ENCODE measurements at regions not wholly inside any gene's neighbourhood (a gene's known extent, or its start where the extent isn't known, plus 50 kb on each side); places are given as distances from the start of the nearest gene placed in this dataset.

DNA sequence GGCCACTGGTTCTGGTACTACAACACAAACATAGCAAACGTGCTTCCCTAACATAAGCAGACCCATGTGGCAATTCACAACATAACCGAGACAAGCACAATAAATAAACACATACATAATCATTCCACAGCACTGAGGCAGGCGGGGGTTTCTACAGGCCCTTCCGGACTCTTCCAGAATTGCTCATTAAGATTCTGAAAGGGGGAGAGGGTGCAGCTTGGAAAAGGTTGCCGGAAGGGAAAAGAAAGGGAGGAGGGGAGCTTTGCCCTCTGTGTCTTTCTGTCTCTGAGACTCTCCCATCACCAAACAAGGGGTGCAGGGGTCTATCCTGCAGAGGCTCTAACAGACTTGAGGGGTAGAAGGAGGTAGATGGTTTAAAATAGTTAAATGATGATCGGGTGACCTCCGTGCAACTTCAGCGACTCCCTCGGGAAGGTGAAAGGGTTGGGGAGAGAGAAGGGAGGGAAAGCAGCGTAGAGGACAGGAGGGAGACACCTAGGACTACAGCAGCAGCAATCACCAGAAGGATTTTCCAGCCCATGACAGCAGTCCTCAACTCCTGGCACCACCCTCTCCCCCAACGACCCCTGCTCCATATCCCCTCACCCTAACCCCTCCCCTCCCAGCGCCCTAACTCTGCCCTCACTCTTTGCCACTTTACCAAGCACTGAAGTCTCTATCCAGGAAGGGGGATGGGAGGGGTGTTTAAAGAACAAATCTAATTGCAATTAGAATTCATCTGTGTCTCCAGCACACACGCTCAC lies 365.5 kb upstream of the ESRRG start:
- TF ChIP-seq POLR2A (IDR thresholded peaks at IDR 0.05): no peak
- TF ChIP-seq, protein P1, sequence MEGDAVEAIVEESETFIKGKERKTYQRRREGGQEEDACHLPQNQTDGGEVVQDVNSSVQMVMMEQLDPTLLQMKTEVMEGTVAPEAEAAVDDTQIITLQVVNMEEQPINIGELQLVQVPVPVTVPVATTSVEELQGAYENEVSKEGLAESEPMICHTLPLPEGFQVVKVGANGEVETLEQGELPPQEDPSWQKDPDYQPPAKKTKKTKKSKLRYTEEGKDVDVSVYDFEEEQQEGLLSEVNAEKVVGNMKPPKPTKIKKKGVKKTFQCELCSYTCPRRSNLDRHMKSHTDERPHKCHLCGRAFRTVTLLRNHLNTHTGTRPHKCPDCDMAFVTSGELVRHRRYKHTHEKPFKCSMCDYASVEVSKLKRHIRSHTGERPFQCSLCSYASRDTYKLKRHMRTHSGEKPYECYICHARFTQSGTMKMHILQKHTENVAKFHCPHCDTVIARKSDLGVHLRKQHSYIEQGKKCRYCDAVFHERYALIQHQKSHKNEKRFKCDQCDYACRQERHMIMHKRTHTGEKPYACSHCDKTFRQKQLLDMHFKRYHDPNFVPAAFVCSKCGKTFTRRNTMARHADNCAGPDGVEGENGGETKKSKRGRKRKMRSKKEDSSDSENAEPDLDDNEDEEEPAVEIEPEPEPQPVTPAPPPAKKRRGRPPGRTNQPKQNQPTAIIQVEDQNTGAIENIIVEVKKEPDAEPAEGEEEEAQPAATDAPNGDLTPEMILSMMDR (IDR thresholded peaks at IDR 0.05): no peak
- no peak for TF ChIP-seq POLR2AphosphoS5 (IDR thresholded peaks at IDR 0.05)
